ENCODE measurements at regions not wholly inside any gene's neighbourhood (a gene's known extent, or its start where the extent isn't known, plus 50 kb on each side); places are given as distances from the start of the nearest gene placed in this dataset.

DNA sequence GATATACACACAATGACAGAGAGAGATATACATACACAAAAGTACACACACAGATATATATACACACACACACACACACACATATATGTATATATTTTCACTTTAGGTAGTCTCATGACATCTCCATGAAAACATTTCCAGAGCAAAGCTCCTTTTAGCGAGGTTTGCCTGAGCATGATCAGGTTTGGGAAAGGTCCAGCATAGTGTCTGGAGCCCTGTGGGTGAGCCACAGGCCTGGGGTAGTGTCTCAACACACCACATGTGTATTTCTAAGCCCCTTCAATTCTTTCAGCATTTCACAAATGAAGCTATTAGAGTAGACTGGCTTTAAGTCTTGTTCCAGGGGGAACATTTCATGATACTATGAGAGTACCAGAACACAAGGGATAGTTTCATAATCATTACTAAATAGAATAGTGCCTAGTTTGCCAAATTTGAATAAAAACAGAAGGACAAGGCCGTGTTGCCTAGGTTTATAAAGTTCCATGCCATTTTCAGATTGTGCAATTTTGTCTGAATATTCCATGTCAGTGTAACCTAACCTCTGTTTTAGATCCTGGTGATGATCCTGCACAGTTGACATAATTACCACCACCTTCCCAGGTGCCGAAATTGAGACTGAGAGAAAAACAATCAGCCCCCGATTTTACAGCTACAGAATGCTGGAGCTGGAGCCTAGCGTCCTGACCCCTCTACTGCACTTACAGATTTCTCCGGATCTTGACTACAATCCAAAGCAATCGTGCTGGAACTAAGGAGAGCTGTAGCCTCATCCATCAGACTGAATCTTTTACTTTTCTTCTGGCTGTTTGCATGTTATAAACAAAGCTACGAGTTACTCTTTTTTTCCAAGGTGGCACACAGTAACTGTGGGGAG lies 332.7 kb downstream of the CYRIA start:
- Mint-ChIP-seq H3K4me3 (no peak overlapping the region), H3K4me1 (peaks cover 90% of the 10 kb centered on the region), H3K9me3 (no peaks in the 10 kb centered on the region), H3K27me3 (ENCODE audit: low read depth, poor library complexity) (no peaks in the 10 kb centered on the region), H3K36me3 (ENCODE audit: low read depth) (no peaks in the 10 kb centered on the region), H3K27ac (peak overlapping the region; percentile 39)
- TF ChIP-seq, protein P1, sequence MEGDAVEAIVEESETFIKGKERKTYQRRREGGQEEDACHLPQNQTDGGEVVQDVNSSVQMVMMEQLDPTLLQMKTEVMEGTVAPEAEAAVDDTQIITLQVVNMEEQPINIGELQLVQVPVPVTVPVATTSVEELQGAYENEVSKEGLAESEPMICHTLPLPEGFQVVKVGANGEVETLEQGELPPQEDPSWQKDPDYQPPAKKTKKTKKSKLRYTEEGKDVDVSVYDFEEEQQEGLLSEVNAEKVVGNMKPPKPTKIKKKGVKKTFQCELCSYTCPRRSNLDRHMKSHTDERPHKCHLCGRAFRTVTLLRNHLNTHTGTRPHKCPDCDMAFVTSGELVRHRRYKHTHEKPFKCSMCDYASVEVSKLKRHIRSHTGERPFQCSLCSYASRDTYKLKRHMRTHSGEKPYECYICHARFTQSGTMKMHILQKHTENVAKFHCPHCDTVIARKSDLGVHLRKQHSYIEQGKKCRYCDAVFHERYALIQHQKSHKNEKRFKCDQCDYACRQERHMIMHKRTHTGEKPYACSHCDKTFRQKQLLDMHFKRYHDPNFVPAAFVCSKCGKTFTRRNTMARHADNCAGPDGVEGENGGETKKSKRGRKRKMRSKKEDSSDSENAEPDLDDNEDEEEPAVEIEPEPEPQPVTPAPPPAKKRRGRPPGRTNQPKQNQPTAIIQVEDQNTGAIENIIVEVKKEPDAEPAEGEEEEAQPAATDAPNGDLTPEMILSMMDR (IDR thresholded peaks at IDR 0.05), result no peak
- no peak for DNase-seq

DNA sequence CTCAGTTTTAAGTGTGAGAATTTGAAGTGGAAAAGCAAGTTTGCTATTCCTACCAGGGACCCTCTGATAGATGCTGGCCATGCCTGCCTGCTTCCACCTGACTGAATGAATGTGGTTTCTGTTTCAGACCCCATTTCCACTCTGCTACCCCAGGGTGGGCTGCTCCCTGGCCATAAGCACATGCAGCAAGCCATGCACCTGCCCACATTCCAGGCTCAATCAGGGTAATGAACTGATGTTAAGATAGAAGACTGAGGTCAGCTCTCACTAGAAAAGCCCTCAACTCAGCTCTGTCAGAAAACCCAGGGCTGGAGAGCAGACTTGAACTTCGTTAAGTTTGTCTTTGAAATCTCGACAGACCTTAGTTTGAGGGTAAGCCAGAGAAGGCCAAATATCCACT lies 333.9 kb downstream of the CYRIA start:
- Mint-ChIP-seq H3K4me1 (peaks cover 91% of the 10 kb centered on the region), H3K36me3 (ENCODE audit: low read depth) (no peaks in the 10 kb centered on the region), H3K9me3 (no peaks in the 10 kb centered on the region), H3K27me3 (ENCODE audit: low read depth, poor library complexity) (no peaks in the 10 kb centered on the region), H3K4me3 (no peak overlapping the region), H3K27ac (no peak overlapping the region)
- no peak for DNase-seq
- TF ChIP-seq, protein P1 (IDR thresholded peaks at IDR 0.05), result no peak

DNA sequence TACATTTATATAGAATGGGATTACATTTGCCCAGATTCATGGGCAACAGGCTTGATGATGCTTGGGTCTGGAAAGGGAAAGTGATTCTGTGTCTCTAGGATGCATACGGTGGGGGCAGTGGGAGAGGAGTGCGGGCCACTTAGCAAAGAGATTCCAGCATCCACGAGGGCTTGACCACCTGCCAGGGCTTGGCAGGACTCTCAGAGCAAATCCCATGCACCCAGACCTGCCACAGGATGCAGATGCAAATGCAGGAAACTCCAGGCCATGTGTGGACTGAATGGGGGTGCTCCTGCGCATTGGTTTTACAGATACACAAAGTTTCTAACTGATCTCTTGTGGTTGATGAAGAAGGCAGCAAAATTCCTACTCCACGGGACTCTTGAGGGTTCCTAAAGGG lies 334.7 kb downstream of the CYRIA start:
- no peaks in the 10 kb centered on the region for H3K9me3 Mint-ChIP-seq
- peaks cover 93% of the 10 kb centered on the region for H3K4me1 Mint-ChIP-seq
- peak overlapping the region; percentile 6 for H3K4me3 Mint-ChIP-seq
- DNase-seq, result no peak
- H3K27ac Mint-ChIP-seq, result peak overlapping the region; percentile 82
- TF ChIP-seq, protein P1 (IDR thresholded peaks at IDR 0.05), result no peak
- no peaks in the 10 kb centered on the region for H3K27me3 Mint-ChIP-seq (ENCODE audit: low read depth, poor library complexity)
- H3K36me3 Mint-ChIP-seq (ENCODE audit: low read depth), result no peaks in the 10 kb centered on the region

DNA sequence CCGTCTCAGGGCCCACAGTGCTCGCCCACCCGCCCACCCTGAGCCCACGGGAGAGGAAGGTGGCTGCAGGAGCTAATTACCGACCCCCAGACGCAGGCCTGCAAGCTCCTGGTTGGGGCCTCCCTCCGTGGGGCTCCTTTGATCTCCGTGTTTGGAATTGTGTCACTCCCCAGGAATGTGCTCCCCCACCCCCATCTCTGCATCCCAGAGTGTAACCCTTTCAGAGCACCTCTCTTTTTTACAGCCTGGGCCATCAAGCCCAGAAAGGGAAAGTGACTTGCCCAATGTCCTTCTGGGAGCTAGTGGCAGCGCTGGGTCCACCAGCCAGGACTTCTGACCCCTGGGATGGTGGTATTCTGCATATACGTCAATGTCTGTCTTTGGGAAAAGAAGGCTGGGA lies 335.1 kb downstream of the CYRIA start:
- H3K27ac Mint-ChIP-seq, result peak overlapping the region; percentile 82
- H3K4me3 Mint-ChIP-seq, result peak overlapping the region; percentile 6

DNA sequence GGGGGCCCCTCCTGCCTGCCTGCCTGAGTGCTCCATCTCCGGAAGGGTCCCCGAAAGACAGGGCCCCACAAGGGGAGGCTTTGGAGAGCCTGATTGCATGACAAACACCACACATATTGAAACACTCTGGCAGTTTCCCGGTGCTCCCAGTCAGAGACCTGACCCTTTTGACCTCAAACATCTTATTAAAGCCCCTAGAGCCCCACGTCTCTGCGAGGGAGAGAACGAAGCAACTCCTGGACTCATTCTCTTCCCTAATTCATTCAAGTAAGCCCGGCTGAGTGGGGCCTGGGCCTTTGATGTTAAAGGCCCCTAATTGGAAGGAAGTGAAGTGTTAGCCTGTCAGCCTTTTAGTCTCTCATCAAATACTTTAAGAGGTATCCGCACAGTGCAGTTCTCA lies 335.6 kb downstream of the CYRIA start:
- Mint-ChIP-seq H3K27ac (peak overlapping the region; percentile 98), H3K27me3 (ENCODE audit: low read depth, poor library complexity) (no peaks in the 10 kb centered on the region), H3K36me3 (ENCODE audit: low read depth) (no peaks in the 10 kb centered on the region), H3K4me3 (peak overlapping the region; percentile 51), H3K4me1 (peaks cover 93% of the 10 kb centered on the region), H3K9me3 (no peaks in the 10 kb centered on the region)
- DNase-seq, result peak; percentile 32
- TF ChIP-seq, protein P1 (IDR thresholded peaks at IDR 0.05), result no peak

More for the DNA sequence above, 335.1 kb downstream of the CYRIA start:
- no peaks in the 10 kb centered on the region for H3K36me3 Mint-ChIP-seq (ENCODE audit: low read depth)
- no peaks in the 10 kb centered on the region for H3K27me3 Mint-ChIP-seq (ENCODE audit: low read depth, poor library complexity)
- no peaks in the 10 kb centered on the region for H3K9me3 Mint-ChIP-seq
- TF ChIP-seq, protein P1 (IDR thresholded peaks at IDR 0.05), result no peak
- peak; percentile 63 for DNase-seq
- peaks cover 93% of the 10 kb centered on the region for H3K4me1 Mint-ChIP-seq

DNA sequence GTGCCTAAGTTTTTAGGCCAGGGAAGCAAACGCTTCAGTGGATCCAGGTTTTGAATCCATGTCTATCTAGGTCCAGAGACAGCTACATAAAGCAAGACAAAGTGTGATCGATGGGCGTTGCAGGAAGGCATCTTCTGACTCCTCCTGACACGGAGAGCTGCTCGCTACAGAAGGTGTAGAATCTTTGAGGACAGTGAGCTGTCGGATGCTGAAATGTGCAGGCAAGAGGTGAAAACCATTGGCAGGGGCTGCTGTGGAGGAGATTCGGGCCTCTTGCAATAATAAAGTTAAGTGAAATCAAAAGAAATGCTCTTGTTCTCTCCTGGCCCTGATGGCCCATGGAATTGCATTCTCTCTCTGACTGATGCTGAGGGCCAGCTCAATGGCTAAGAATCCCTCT lies 336.2 kb downstream of the CYRIA start:
- Mint-ChIP-seq H3K36me3 (ENCODE audit: low read depth) (no peaks in the 10 kb centered on the region), H3K9me3 (no peaks in the 10 kb centered on the region), H3K4me3 (peak overlapping the region; percentile 51), H3K27me3 (ENCODE audit: low read depth, poor library complexity) (no peaks in the 10 kb centered on the region), H3K4me1 (peaks cover 93% of the 10 kb centered on the region), H3K27ac (peak overlapping the region; percentile 98)
- no peak for DNase-seq
- TF ChIP-seq, protein P1 (IDR thresholded peaks at IDR 0.05), result no peak

All from nephron progenitor cell (in vitro differentiated cells).